ENCODE measurements at regions not wholly inside any gene's neighbourhood (a gene's known extent, or its start where the extent isn't known, plus 50 kb on each side); places are given as distances from the start of the nearest gene placed in this dataset.

GRCh38 chr14:101489092-101489760 is 72.1 kb upstream of the DIO3 start:
- in situ Hi-C loops (cut with MboI; ENCODE audit: low sequenced_read_pairs), result no loop called here

GRCh38 chr14:101490771-101491170 is 70.5 kb upstream of the DIO3 start:
- in situ Hi-C loops (cut with MboI; ENCODE audit: low sequenced_read_pairs), result no loop called here

GRCh38 chr14:101491841-101492240 is 69.5 kb upstream of the DIO3 start:
- in situ Hi-C loops (cut with MboI; ENCODE audit: low sequenced_read_pairs), result no loop called here

- in situ Hi-C loops (cut with MboI; ENCODE audit: low sequenced_read_pairs), result no loop called here
These were observed 68.6 kb upstream of the DIO3 start for GRCh38 chr14:101492716-101493115.

GRCh38 chr14:101494826-101495225 is 66.5 kb upstream of the DIO3 start:
- in situ Hi-C loops (cut with MboI; ENCODE audit: low sequenced_read_pairs), result no loop called here

GRCh38 chr14:101495284-101495683 is 66.0 kb upstream of the DIO3 start:
- in situ Hi-C loops (cut with MboI; ENCODE audit: low sequenced_read_pairs), result no loop called here

- in situ Hi-C loops (cut with MboI; ENCODE audit: low sequenced_read_pairs), result no loop called here
These were observed 65.2 kb upstream of the DIO3 start for GRCh38 chr14:101495827-101496775.

GRCh38 chr14:101496776-101497683 is 64.3 kb upstream of the DIO3 start:
- in situ Hi-C loops (cut with MboI; ENCODE audit: low sequenced_read_pairs), result no loop called here

- in situ Hi-C loops (cut with MboI; ENCODE audit: low sequenced_read_pairs), result no loop called here
These were observed 63.4 kb upstream of the DIO3 start for GRCh38 chr14:101497684-101498525.

- in situ Hi-C loops (cut with MboI; ENCODE audit: low sequenced_read_pairs), result no loop called here
These were observed 62.8 kb upstream of the DIO3 start for GRCh38 chr14:101498526-101498860.

- in situ Hi-C loops (cut with MboI; ENCODE audit: low sequenced_read_pairs), result no loop called here
These were observed 62.2 kb upstream of the DIO3 start for GRCh38 chr14:101499080-101499479.

- in situ Hi-C loops (cut with MboI; ENCODE audit: low sequenced_read_pairs), result no loop called here
These were observed 61.8 kb upstream of the DIO3 start for GRCh38 chr14:101499513-101499912.

- in situ Hi-C loops (cut with MboI; ENCODE audit: low sequenced_read_pairs), result no loop called here
These were observed 61.2 kb upstream of the DIO3 start for GRCh38 chr14:101500061-101500460.

GRCh38 chr14:101500681-101501080 is 60.6 kb upstream of the DIO3 start:
- in situ Hi-C loops (cut with MboI; ENCODE audit: low sequenced_read_pairs), result no loop called here

GRCh38 chr14:101501341-101501740 is 60.0 kb upstream of the DIO3 start:
- in situ Hi-C loops (cut with MboI; ENCODE audit: low sequenced_read_pairs), result no loop called here

- in situ Hi-C loops (cut with MboI; ENCODE audit: low sequenced_read_pairs), result no loop called here
These were observed 59.3 kb upstream of the DIO3 start for GRCh38 chr14:101501858-101502615.

GRCh38 chr14:101502761-101503392 is 58.4 kb upstream of the DIO3 start:
- in situ Hi-C loops (cut with MboI; ENCODE audit: low sequenced_read_pairs), result no loop called here

- in situ Hi-C loops (cut with MboI; ENCODE audit: low sequenced_read_pairs), result no loop called here
These were observed 57.7 kb upstream of the DIO3 start for GRCh38 chr14:101503431-101504095.

Data from HL-60/S4 treated with phorbol 12-myristate 13-acetate at 8.2 ng/mL for 4 days and 3 days (cell line).